K562 (cell line): ENCODE measurements at regions not wholly inside any gene's neighbourhood (a gene's known extent, or its start where the extent isn't known, plus 50 kb on each side); places are given as distances from the start of the nearest gene placed in this dataset.

Experiments used
- ATAC-seq: fragments of 200-7000 bp; cut with Tn5 transposase; 3 replicates; pipeline ENCODE4 v1.9.1; 2020; ENCODE audit warnings: moderate library complexity
- BruUV-seq: library from RNA; stranded (reverse); fragments of 400-500 nt; replicated peaks from 2 replicates; lab custom pipeline; 2021; lab: Mats Ljungman, UMichigan
- CTCF ChIA-PET: fragments of 300-600 bp; formaldehyde crosslinking; extraction: SDS; loops from one replicate; lab custom pipeline; 2021; ENCODE audit warnings: low intra/inter-chr PET ratio; lab: Yijun Ruan, JAX
- POLR2A ChIA-PET: fragments of 300-600, 350-650 bp; sonication (Branson Sonifier 250); formaldehyde crosslinking; extraction: SDS; loops from one replicate; lab custom pipeline; 2021; ENCODE audit warnings: antibody characterized with exemption, inconsistent platforms; lab: Yijun Ruan, JAX
- DNase-seq, 4 experiments: peaks; one replicate each; pipeline versions ENCODE4 v3.0.0 to v3.0.0-alpha.2; 2011 to 2018; ENCODE audit warnings: low spot score in 3 of 4, mixed read lengths in 3 of 4; ENCODE audit errors: extremely low read depth in 1 of 4
- FAIRE-seq: peaks from 2 replicates; lab custom pipeline; 2011; peaks lifted over from hg19 to GRCh38; lab: Jason Lieb, UNC
- H2AFZ ChIP-seq: 2 replicates; pipeline ENCODE4 v1.6.0; 2011; ENCODE audit warnings: low read depth, low read length, control low read depth, inconsistent platforms
- H3K27ac ChIP-seq: fragments of 200-600 bp; 3 replicates; pipeline ENCODE4 v1.8.0; 2011; ENCODE audit warnings: low read depth, mild to moderate bottlenecking, control low read depth, inconsistent platforms, low read length, moderate library complexity, mixed read lengths; ENCODE audit errors: extremely low read depth
- H3K27me3 ChIP-seq, 2 experiments: fragments of 300-600 bp in 1 of 2; 2 replicates in 1 of 2; 3 replicates in 1 of 2; pipeline versions ENCODE4 v1.6.0 to v1.8.0; 2011; ENCODE audit warnings: inconsistent platforms in 2 of 2, low read length in 2 of 2, mild to moderate bottlenecking in 1 of 2, mixed read lengths in 1 of 2, moderate library complexity in 1 of 2; ENCODE audit not compliant: control insufficient read depth in 2 of 2, insufficient read depth in 2 of 2
- H3K36me3 ChIP-seq: fragments of 300-600 bp; 3 replicates; pipeline ENCODE4 v1.8.0; 2011; ENCODE audit warnings: mild to moderate bottlenecking, low read length, inconsistent platforms; ENCODE audit not compliant: control insufficient read depth, insufficient read depth
- H3K4me1 ChIP-seq, 2 experiments: fragments of 200-600 bp in 1 of 2; replicated peaks in 1 of 2; 2 replicates in 1 of 2; 3 replicates in 1 of 2; pipeline versions ENCODE4 v1.5.1 to v1.8.0; 2011; ENCODE audit warnings: inconsistent platforms in 2 of 2, low read length in 2 of 2, mild to moderate bottlenecking in 1 of 2, mixed read lengths in 1 of 2, moderate library complexity in 1 of 2; ENCODE audit not compliant: control insufficient read depth in 2 of 2, insufficient read depth in 2 of 2
- H3K4me2 ChIP-seq: 2 replicates; pipeline ENCODE4 v1.6.1; 2011; ENCODE audit warnings: low read length, control low read depth, inconsistent platforms, mixed read lengths; ENCODE audit not compliant: insufficient read depth
- H3K4me3 ChIP-seq: fragments of 200-600 bp; sonication (generic), shearing (Covaris generic); 2 replicates; pipeline ENCODE4 v1.5.1; 2016; ENCODE audit warnings: control low read depth, inconsistent platforms
- H3K79me2 ChIP-seq: fragments of 200-600 bp; 3 replicates; pipeline ENCODE4 v1.8.0; 2011; ENCODE audit warnings: low read length, inconsistent platforms; ENCODE audit not compliant: control insufficient read depth, insufficient read depth
- H3K9ac ChIP-seq, 2 experiments: 2 replicates each; pipeline versions ENCODE4 v1.6.0 to v1.6.1; 2011; ENCODE audit warnings: low read depth in 2 of 2, low read length in 2 of 2, control low read depth in 1 of 2, inconsistent platforms in 1 of 2, mild to moderate bottlenecking in 1 of 2, mixed read lengths in 1 of 2; ENCODE audit not compliant: insufficient read depth in 1 of 2
- H3K9me1 ChIP-seq: one replicate; pipeline ENCODE4 v1.6.0; 2011; ENCODE audit warnings: inconsistent platforms, mild to moderate bottlenecking, low read length, moderate library complexity; ENCODE audit not compliant: control insufficient read depth, insufficient read depth
- H3K9me3 ChIP-seq: replicated peaks from 2 replicates; pipeline ENCODE4 v1.5.1; 2011; ENCODE audit warnings: low read depth, low read length, inconsistent platforms; ENCODE audit not compliant: control insufficient read depth, insufficient read depth
- H4K20me1 ChIP-seq: replicated peaks from 2 replicates; pipeline ENCODE4 v1.6.1; 2011; ENCODE audit warnings: low read length, inconsistent platforms, mixed read lengths; ENCODE audit not compliant: control insufficient read depth, insufficient read depth
- BCOR ChIP-seq: fragments of 450-650 bp; IDR thresholded peaks from 2 replicates; pipeline ENCODE4 v1.6.1; 2016
- SPI1 ChIP-seq: IDR thresholded peaks from 2 replicates; pipeline ENCODE4 v1.6.1; 2011; ENCODE audit warnings: low read depth, low read length, control low read depth, borderline replicate concordance
- TAL1 ChIP-seq: fragments of 450-650 bp; IDR thresholded peaks from 2 replicates; pipeline ENCODE4 v1.6.1; 2016; ENCODE audit warnings: mild to moderate bottlenecking
- WGBS: fragments of 100-300 bp; shearing (Covaris generic); methylation state at CpG from one replicate; pipeline ENCODE4 v1.1.6; 2016; ENCODE audit warnings: low coverage, mixed read lengths; ENCODE audit not compliant: insufficient coverage; ENCODE audit errors: missing lambda C conversion rate; 5-methylcytosine and 5-hydroxymethylcytosine counted together
- in situ Hi-C: fragments of 300-500 bp; cut with MboI; formaldehyde crosslinking; loops from 4 replicates; pipeline ENCODE4 v1.15.0; 2018; ENCODE audit warnings: inconsistent platforms, mixed read lengths
- intact Hi-C: fragments of 100-400 bp; cut with micrococcal nuclease; formaldehyde crosslinking; loops from 2 replicates; pipeline ENCODE4 v1.14.2; 2022
- TF ChIP-seq, protein P1 (sequence below): fragments of 250-450 bp; sonication (Bioruptor Pico); IDR thresholded peaks from 2 replicates; pipeline ENCODE4 v1.5.0; 2020; ENCODE audit warnings: mild to moderate bottlenecking, borderline replicate concordance

- TF ChIP-seq, protein P1, sequence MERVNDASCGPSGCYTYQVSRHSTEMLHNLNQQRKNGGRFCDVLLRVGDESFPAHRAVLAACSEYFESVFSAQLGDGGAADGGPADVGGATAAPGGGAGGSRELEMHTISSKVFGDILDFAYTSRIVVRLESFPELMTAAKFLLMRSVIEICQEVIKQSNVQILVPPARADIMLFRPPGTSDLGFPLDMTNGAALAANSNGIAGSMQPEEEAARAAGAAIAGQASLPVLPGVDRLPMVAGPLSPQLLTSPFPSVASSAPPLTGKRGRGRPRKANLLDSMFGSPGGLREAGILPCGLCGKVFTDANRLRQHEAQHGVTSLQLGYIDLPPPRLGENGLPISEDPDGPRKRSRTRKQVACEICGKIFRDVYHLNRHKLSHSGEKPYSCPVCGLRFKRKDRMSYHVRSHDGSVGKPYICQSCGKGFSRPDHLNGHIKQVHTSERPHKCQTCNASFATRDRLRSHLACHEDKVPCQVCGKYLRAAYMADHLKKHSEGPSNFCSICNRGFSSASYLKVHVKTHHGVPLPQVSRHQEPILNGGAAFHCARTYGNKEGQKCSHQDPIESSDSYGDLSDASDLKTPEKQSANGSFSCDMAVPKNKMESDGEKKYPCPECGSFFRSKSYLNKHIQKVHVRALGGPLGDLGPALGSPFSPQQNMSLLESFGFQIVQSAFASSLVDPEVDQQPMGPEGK (CRISPR knock-in tag), result no peak
- TF ChIP-seq TAL1, result no peak
- TF ChIP-seq, all 486 proteins: peak for 0
- no peaks in the 10 kb centered on the region for H3K79me2 ChIP-seq
- no peak for ATAC-seq
- in situ Hi-C loops, result no loop called here
- H3K36me3 ChIP-seq, result no peaks in the 10 kb centered on the region
- POLR2A ChIA-PET, result no interaction called here
- no peak overlapping the region for H3K9ac ChIP-seq
- FAIRE-seq, result no peak
- no peaks in the 10 kb centered on the region for H3K27me3 ChIP-seq
- no peak overlapping the region for H2AFZ ChIP-seq
- intact Hi-C loops, result no loop called here
- H3K27ac ChIP-seq, result no peak overlapping the region
- H3K4me2 ChIP-seq, result no peak overlapping the region
- H3K9me3 ChIP-seq, result no peaks in the 10 kb centered on the region
- BruUV-seq, result no TSS peak
- H3K9me1 ChIP-seq, result no peaks in the 10 kb centered on the region
- CTCF ChIA-PET, result no interaction called here
- 13% methylated on average over 1 of the region's 1 CpG for WGBS
- no peaks in the 10 kb centered on the region for H4K20me1 ChIP-seq
- DNase-seq, result no peak
- no peak overlapping the region for H3K4me3 ChIP-seq
- H3K4me1 ChIP-seq, result no peaks in the 10 kb centered on the region; a peak in 1 of 5 replicates
These were observed 314.2 kb downstream of the SLC7A11 start for GRCh38 chr4:137927972-137928371.

GRCh38 chr4:137923494-137923893 is 318.7 kb downstream of the SLC7A11 start:
- no peaks in the 10 kb centered on the region for H3K4me1 ChIP-seq
- no peaks in the 10 kb centered on the region for H3K9me1 ChIP-seq
- FAIRE-seq (no peak), DNase-seq (no peak), ATAC-seq (no peak)
- no peak overlapping the region for H3K4me2 ChIP-seq
- POLR2A ChIA-PET, result no interaction called here
- WGBS, result 9% methylated on average over 3 of the region's 3 CpGs
- no peaks in the 10 kb centered on the region for H3K9me3 ChIP-seq
- no TSS peak for BruUV-seq
- no peaks in the 10 kb centered on the region for H3K79me2 ChIP-seq
- no peak overlapping the region for H3K27ac ChIP-seq
- in situ Hi-C loops, result no loop called here
- H3K27me3 ChIP-seq, result no peaks in the 10 kb centered on the region
- H3K4me3 ChIP-seq, result no peak overlapping the region
- no peaks in the 10 kb centered on the region for H3K36me3 ChIP-seq
- intact Hi-C loops, result no loop called here
- no peak overlapping the region for H2AFZ ChIP-seq
- TF ChIP-seq BCOR (no peak), SPI1 (0 out of 2 replicates have a peak, but pooled peaks have one; percentile 16)
- H4K20me1 ChIP-seq, result no peaks in the 10 kb centered on the region
- no peak overlapping the region for H3K9ac ChIP-seq
- CTCF ChIA-PET, result no interaction called here
